Stimulated activated CD4-positive, alpha-beta T cell treated with anti-CD3 and anti-CD28 coated beads, Interleukin-15, amount 100 ng/mL, for 1 hour (primary cell): ENCODE measurements at regions not wholly inside any gene's neighbourhood (a gene's known extent, or its start where the extent isn't known, plus 50 kb on each side); places are given as distances from the start of the nearest gene placed in this dataset.

Experiments used
- DNase-seq, 2 donors: peaks; one replicate each; pipeline ENCODE4 v3.0.0-alpha.2; 2020; ENCODE audit warnings: low read depth in 1 of 2, low spot score in 1 of 2

DNA sequence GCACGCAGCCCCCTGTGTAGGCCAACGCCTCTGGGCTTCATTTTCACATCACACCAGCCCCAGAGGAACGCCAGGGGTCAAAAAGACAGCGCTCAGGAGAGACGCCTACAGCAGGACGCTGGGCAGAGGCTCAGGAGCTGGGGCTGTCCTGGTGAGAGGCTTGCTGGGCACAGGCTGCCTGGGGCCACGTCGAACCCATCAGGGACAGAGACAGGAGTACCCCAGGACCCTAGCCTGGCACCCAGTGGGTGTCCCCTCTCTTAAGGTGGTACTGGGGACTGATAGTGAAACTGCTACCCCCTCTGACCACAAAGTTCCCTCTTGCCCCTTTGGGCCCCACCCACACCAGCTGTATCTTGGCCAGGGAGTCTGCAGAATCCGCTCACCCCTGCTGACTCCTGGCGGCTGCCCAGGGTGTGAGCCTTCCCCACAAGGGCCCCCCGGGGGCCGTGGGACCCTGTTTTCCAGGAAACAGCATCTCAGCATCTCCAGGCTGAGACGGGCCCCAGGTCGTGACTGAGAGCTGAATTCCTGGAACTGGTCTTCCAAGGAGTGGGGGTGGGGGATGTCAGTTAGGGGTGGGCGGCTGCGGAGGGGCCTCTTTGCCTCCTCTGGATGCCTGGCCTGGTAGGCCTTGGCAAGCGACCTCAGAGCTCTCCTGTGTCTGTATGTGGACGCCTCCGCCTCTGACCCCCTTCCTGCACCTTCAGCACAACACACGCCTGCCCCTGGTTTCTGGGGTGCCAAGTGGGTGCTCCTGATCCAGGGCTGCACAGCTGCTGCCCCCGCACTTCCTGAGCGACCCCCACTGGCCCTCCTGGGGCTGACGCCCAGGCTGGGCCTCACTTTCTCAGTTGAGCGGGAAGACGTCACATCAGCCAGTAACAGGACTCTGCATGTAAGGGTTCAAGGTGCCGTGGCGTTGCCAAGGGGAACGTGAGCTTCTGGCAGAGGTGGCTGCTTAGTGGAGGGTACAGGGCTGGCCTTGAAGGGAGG, 321.9 kb upstream of the RTL1 start:
- DNase-seq = no peak

DNA sequence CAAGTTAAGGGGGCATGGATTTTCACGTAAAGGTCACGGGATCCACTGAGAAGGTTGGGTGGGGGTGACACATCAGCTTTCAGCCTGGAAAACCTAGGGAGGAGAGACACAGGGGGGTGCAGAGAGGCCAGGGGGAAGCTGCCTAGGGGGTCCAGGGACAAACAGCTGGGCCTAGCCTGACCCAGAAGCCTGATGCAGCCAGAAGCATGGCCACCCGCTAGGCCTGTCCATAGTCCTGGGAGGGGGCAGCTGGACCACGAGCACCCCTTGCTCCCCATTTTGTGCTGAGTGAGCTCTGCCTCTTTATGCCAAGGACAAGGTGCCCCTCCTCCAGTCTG, 322.7 kb upstream of the RTL1 start:
- no peak for DNase-seq

DNA sequence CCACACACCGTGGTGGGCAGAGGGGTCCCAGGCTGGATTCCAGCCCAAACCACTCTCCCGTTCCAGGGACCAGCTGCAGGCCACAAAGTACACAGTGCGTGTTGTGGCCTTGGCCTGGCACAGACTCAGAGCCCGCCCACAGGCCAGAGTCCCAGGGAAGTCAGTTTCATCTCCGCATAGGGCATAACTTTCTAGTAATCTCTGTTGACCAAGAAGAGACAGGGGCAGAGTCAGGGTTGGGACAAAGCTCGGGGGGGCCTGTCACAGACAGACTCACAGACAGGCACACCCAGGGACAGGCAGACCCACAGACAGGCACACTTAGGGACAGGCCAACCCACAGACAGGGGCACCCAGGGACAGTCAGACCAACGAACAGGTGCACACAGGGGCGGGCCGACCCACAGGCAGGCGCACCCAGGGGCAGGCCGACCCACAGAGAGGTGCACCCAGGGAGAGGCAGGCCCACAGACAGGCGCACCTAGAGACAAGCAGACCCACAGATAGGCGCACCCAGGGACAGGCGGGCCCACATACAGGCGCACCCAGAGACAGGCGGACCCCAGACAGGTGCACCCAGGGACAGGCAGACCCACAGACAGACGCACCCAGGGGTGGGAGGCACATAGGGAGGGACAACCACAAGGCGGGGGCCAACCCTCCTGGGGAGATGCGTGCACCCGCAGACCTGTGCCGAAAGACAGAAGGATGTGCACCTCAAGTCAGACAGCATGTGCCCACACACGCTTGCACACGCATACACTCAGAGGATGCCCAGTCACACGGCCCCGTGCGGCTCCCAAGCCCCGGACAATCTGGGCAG, 323.3 kb upstream of the RTL1 start:
- no peak for DNase-seq

DNA sequence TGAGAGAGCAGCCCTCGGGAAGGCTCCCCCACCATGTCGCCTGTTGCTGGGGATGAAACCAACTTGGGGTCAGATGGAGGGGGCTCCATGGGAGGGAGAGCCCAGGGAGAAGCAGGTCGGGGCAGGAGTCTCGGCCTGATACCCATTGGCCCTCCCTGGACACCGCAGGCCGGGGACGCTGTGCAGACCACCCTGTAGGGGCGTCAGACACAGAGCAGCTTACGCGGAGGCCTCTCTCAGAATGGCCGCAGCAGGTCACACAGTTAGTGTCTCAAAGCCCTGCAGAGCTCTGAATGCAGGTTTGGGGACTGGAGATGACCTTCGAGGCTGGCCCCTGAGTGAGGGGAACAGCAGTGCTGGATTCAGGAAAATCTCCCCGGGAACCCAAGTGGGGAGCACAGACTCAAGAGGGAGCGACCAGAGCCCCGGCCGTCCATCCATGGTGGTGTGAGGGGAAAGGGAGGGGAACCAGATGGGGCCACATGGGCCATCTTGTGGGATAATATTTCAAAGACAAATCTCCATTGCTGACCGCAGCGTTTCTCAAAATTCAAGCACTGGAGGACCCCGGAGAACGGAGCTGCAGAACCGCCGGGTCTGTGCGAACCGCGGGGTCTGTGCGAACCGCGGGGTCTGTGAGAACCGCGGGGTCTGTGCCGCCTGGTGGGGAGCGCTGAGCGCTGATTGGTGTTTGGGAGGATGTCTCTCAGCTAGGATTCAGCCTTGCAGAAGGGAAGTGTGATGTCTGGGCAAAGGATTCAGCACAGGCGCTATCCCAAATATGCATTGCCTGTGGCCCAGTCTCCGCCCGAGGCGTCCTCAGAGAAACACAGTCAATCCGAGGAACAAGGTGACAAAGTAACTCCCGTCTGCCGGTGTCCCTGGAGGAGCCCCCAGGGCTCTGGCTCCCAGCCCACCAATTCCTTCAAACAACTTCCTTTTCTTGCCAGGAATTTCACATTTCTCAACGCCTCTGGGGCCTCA, 324.4 kb upstream of the RTL1 start:
- DNase-seq = no peak

DNA sequence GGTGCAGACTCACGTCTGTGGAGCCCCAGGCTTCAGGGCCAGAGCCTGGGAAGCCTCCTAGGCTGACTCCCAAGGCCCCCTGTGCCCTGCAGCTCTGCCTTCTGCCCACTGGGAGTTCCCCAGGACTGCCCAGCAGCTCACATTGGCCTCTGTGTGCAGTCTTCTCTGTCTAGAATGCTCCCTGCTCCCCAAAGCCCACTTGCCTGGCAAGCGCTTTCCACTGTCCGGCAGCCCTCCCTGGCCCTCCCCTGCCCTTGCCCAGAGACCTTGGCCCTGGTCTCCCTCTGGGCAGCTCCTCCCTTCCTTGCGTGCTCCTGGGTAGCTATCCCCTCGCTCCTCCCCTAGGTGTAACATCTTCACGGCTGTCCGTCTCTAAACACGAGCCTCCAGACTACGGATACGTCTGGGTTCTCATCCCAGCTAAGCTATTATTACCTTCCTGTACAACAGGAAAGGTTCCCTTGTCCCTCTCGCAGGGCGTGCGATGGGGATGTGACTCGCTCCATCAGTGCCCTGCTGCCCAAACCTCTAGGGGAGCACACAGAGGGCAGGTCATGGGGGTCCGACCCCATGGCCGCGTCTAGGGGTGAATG, 325.5 kb upstream of the RTL1 start:
- DNase-seq = no peak

DNA sequence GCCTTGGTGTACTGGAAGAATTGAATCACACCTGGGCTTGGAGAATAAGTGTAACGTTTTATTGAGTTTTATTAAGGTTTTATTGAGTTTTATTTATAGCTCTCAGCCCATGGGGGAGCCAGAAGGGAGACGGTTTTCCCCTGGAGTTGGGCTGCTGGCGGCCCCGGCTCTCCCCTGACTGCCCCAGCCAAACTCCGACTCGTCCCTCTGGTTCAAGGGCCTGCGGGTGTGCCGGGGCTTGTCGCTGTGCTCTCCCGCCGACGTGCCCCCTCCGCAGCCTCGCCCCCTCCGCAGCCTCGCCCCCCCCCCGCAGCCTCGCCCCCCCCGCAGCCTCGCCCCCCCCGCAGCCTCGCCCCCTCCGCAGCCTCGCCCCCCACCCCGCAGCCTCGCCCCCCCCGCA, 326.1 kb upstream of the RTL1 start:
- no peak for DNase-seq

DNA sequence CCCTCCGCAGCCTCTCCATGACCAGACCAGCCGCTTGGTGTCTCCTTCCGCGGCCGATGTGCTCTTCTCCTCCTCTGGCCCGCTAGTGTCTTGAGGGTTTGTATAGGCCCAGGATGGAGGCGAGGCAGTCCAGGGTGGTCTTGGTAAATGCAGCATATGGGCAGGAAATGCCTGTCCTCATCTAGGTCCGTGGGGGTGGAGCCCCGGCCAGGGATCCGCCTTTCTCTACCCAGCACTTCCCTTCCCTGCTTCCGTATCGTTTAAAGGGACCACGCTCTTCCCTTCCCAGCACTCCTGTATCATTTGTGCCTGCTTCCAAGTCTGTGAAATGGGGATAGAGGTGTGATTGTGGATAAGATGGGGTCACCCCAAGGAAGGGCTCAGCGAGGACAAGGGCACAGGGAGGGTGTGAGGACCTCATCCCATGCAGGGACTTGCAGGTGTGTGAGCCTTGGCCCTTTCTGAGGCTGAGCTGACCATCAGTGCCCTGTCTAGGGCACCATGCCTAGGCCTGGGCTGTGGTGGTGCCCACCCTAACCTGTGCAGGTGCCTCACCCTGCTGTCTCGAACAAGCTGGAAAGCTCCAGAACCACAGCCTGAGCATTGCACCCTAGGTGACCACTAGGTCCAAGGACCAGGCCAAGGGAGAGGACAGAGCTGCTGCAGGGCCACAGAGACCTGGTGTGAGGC, 326.8 kb upstream of the RTL1 start:
- DNase-seq = no peak

DNA sequence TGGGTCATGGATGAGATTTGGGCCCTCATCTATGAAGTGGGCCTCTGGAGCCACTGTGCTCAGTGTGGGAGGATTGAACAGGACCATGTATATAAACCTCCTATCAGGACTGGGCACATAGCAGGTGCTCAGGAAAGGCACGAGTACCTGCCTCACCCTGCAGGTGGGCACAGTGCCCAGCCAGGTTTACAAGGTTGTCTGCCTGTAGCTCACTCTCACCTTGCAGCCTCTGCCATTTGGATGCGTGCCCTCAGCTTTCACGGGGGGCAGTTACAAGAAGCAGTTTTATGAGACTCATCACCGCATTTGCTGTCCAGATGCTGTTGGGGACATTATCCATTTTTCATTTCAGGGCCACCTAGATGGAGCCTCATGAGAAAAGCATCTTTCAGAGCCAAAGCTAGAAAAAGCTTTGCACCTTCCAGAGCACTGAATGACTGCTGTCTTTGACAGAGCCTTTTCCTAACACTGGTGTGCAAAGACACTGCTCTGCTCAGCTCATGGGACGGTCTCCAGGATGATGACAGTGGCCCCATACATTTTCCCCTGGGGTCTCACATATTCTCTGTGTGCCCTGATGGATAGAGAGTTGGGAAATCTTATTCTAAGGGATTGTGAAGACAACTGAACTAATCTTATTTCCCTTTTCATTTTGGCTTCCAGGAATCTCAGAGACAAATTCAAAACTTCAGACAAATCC, 327.5 kb upstream of the RTL1 start:
- no peak for DNase-seq

DNA sequence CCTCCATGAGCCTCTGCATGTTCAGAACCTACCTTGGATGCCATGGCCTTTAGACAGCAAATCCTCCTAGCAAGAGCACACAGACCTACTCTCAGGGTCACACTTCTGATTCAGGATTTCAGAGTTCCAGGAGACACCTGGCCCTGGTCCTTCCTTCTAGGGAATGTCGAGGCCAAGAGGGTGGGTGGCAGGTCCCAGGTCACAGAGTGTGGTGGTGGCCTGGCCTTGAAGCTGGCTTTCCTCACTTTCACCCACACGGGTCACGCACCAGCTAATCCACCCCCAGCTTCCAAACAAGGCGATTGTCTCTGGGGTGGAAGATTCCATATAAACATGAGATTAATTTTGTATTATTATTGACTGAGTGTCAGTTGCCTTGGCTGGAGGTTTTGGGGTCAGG, 328.3 kb upstream of the RTL1 start:
- no peak for DNase-seq

DNA sequence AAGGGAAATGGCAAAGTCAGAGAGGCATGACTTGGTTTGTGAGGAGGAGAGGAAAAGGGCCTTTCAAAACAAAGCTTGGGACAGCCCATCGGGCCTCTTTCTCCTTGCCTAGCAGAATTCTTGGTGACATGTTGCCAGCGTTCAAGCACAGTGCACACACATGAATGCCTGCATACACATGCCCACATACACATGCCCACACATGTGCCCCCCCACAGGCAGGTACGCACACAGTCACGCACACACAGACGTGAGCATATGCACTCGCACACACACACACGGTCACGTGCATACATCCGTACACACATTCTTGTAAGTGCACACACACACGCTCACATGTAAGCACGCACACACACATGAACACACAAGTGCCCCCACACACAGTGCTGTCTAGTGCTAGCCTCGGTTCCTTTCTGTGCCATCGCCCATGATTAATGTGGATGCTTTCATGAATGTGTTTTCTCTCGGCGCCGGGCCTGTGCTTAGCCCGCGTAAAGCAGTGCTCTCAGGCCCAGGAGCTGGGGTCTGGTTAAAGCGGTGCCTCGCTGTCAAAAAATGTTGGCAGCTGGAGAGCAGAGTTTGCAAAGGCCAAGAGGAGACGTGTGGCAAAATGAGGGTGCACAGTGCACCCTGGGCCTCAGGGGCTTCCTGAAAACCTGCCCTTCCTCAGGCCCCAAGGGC, 328.8 kb upstream of the DIO3 start:
- DNase-seq = no peak

DNA sequence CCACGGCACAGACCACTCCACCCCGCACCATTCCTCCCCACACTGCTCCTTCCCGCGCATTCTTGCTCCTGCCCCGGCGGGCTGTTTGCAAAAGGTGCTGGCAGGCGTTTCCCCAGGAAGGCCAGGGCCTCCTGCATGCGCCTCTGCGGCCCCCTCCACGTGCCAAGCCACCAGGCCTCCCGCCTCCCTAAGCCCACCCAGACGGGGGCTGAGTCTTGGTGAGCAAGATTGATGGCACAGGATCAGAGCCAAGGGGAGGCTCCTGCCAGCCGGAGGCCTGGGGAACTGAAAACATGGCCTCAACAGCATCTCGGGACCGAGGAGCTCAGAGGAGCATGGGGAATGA, 328.3 kb upstream of the DIO3 start:
- DNase-seq = no peak

DNA sequence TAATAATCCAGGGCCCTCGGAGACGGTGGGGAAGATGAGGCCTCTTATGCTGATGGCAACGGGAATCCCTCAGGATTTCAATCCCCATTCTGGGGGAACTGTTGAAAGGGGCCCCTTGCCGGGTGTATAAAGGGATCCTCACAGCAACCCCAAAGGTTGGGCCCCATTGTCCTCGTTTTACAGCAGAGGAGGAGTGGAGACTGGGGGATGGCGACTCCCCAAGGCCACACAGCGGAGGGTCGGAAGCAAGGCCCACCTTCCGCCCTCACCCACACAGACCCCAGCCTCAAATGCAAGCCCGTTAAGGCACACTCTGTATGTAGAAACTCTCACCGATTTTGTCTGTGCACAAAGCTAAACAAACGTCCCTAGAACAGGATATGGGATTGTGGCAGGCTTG, 327.9 kb upstream of the DIO3 start:
- no peak for DNase-seq

DNA sequence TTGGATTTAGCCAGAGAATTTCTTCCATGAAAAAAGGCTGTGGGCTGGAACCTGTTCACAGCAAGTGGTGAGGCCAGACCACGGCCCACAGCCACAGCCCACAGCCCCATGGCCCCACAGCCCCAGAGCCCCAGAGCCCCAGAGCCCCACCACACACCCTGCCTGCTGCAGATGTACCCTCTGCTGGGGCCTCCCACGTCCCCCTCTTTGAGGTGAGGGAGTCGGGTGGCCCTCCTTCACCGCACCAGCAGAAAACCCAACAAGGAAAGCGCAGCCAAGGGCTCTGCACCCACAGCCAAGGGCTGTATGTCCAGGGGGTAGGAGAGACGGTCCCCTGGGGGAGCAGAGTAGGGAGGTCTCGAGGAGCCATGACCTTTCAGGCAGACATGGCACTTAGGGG, 327.5 kb upstream of the DIO3 start:
- no peak for DNase-seq

DNA sequence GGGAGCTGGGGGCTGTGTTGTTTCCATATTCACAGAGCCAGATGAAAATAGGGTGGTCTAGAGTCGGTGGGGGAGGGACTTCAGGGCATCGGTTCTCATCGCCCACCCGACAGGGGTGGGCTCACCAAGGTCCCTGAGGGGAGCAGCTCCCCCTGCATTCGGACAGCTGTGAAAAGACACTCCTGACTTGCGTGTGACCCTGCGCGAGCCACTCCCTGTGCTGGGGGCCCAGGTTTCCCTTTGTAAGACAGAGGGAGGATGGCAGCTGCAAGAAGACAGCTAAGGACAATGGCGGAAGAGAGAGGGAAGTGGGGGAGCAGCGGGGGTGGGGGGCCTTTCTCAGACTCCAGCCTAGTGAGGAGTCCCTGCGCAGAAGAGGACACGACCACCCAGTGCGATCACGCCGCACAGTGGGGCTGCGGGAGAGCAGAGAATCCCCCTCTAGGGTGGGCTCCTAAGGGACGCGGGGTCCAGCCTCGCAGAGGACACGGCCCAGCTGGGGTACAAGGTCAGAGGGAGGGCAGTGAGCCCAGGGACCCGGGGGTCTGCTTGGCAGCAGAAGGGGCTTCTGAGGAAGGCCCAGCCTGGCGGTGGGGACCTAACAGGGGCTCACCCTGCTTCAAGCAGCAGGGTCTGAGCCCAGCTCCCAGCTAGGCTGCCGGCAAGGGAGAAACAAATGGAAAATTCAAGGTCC, 326.9 kb upstream of the DIO3 start:
- no peak for DNase-seq

DNA sequence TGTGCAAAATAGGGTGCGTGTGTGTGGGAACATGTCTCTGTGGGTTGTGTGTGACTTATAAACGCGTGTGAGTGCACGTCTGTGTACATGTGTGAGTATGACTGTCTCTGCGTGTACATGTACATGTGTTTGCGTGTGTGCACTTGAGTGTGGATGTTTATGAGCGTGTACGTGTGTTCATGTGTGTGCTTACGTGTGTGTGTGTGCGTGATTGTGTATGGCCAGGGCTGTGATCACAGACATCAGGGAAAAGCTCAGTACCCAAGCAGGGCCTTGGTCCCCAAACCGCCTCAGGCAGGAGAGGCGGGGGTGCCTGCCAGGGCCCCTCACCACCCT, 326.3 kb upstream of the DIO3 start:
- DNase-seq = no peak

DNA sequence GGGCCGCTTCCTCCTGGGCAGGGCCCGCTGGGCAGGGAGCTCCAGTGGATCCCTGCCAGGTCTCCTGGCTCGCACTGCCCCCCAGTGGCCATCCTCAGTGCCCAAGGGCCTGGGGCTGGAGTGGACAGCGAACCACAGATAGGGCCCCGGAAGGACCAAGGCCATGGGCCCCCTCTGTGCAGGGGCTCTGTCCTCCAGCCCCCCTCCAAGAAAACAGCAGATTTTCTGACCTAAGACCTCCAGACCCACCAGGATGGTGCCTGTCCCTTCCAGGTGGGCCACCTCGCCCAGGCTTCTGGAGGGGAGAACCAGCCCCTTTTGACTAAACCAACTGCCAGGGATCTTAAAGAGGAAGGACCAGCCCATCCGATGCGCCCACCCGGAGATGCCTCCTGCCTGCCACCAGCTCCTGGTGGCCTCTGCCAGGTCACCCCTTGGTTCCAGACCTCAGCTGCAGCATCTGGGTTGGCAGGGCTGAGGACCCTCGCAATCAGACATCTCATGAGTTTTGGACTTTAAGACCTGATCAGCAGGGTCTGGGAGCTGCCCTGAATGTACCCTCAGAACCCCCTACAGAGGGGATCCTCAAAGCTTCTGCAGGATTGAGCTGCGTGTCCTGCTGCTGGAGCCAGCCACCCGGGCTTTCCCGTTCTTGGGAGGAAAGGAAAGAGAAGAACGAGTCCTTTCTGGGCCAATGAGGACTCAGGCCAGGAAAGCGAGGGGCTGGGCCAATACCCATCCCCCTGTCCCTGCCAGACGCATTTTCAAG, 325.8 kb upstream of the DIO3 start:
- DNase-seq = no peak

DNA sequence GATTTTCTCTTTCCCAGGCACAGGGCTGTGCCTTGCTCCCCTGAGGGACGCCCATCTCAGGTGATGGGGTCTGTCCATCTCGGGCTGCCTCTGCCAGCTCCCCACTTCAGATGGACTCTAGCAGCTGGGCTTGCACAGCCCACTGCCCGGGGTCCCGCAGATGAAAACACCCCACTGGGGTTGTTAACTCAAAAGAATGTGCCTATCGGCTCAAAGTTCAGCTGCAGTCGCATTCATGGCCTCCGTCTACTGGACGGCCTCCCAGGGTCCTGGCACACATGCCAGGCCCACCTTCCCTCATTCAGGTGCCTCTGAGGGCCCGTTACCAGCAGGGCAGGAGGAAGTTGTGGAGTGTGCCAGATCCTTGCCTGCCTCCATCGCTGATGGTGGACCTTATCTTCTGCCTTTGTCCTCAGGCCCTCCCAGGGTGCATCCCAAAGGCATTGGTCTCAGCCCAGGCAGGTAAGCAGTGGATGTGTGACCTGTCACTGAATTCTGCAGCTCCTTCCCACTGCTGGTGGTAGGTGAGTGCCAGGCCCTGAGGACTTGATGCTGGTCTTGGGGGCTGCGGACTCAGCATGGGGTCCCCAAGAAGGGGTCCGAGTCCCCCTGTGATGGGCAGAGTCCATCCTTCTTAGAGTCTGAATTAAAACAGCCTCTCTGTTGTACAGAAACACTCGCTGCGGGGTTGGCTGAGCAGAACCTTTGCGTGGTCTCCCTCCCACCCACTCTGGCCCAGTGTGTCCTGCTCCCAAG, 324.6 kb upstream of the DIO3 start:
- DNase-seq = no peak
